ENCODE measurements at regions not wholly inside any gene's neighbourhood (a gene's known extent, or its start where the extent isn't known, plus 50 kb on each side); places are given as distances from the start of the nearest gene placed in this dataset.

DNA sequence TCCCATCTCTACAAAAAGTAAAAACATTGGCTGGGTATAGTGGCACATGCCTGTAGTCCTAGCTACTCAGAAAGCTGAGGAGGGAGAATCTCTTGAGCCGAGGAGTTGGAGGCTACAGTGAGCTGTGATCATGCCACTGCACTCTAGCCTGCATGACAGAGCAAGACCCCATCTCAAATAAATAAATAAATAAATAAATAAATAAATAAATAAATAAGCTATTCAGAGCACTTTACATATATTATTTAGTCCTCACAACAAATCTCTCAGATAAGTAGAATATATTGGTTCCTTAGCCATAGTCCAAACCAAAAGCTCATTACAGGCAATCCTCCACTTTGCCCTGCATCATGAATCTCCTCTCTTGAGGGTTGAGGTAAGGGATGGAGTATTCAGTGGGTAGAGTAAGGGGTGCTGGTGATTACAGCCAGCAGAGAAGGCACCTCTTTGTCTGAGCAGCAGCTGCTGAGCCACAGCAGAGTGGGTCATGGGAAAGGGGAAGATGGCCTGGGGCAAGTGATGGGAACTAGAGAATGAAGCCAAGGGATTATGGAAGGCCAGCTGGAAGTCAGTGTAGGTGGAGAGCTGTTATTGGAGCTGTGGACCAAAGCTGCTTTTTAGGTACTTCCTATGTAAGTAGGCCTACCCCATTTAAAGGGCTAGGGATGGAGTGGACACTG is 115.5 kb upstream of the ZNF644 start:
- H3K4me1 ChIP-seq, result no peaks in the 10 kb centered on the region
- no peaks in the 10 kb centered on the region for H3K27me3 ChIP-seq
- DNase-seq, result no peak
- H3K27ac ChIP-seq, result no peak overlapping the region
- H3K9me3 ChIP-seq, result no peaks in the 10 kb centered on the region
- intact Hi-C loops (cut with DNase I), result no loop called here
- 81 to 100% methylated on average over 1 of the region's 1 CpG for WGBS, 2 donors
- H3K4me3 ChIP-seq, result no peak overlapping the region
- H3K36me3 ChIP-seq, result no peaks in the 10 kb centered on the region
- TF ChIP-seq CTCF (IDR thresholded peaks at IDR 0.05), result no peak
- no peak for TF ChIP-seq POLR2A (IDR thresholded peaks at IDR 0.05)

- intact Hi-C loops (cut with DNase I), result no loop called here
- Histone ChIP-seq H3K27me3 (peaks cover 0 to 6% (median 0%) of the 10 kb centered on the region in 4 donors), H3K36me3 (no peaks in the 10 kb centered on the region), H3K9me3 (no peaks in the 10 kb centered on the region), H3K27ac (no peak overlapping the region), H3K4me1 (no peaks in the 10 kb centered on the region), H3K4me3 (no peak overlapping the region)
- DNase-seq, result no peak
- no peak for TF ChIP-seq CTCF (IDR thresholded peaks at IDR 0.05)
- no peak for TF ChIP-seq POLR2A (IDR thresholded peaks at IDR 0.05)
- 81 to 83% methylated on average over 11 of the region's 11 CpGs for WGBS, 2 donors
Measured at GRCh38 chr1:91135799-91136198, 114.0 kb upstream of the ZNF644 start.

- no peak for TF ChIP-seq CTCF (IDR thresholded peaks at IDR 0.05)
- no peak for TF ChIP-seq POLR2A (IDR thresholded peaks at IDR 0.05)
- intact Hi-C loops (cut with DNase I), result no loop called here
- no peaks in the 10 kb centered on the region for H3K9me3 ChIP-seq
- no peaks in the 10 kb centered on the region for H3K36me3 ChIP-seq
- 79 to 83% methylated on average over 6 of the region's 6 CpGs for WGBS, 2 donors
- no peak overlapping the region for H3K27ac ChIP-seq
- no peaks in the 10 kb centered on the region for H3K4me1 ChIP-seq
- H3K27me3 ChIP-seq, result peaks cover 0 to 9% (median 0%) of the 10 kb centered on the region in 4 donors
- H3K4me3 ChIP-seq, result no peak overlapping the region
- no peak for DNase-seq
Measured at GRCh38 chr1:91133248-91133647, 111.4 kb upstream of the ZNF644 start.

- DNase-seq, result no peak
- Histone ChIP-seq H3K27me3 (peaks cover 0 to 9% (median 0%) of the 10 kb centered on the region in 4 donors), H3K36me3 (no peaks in the 10 kb centered on the region), H3K9me3 (no peaks in the 10 kb centered on the region), H3K27ac (no peak overlapping the region), H3K4me1 (no peaks in the 10 kb centered on the region), H3K4me3 (no peak overlapping the region)
- 75 to 86% methylated on average over 5 of the region's 5 CpGs for WGBS, 2 donors
- intact Hi-C loops (cut with DNase I), result no loop called here
- no peak for TF ChIP-seq POLR2A (IDR thresholded peaks at IDR 0.05)
- TF ChIP-seq CTCF (IDR thresholded peaks at IDR 0.05), result no peak
Measured at GRCh38 chr1:91130256-91130985, 108.6 kb upstream of the ZNF644 start.

- Histone ChIP-seq H3K4me3 (no peak overlapping the region), H3K9me3 (no peaks in the 10 kb centered on the region), H3K36me3 (no peaks in the 10 kb centered on the region), H3K27me3 (peaks cover 0 to 9% (median 0%) of the 10 kb centered on the region in 4 donors), H3K27ac (no peak overlapping the region), H3K4me1 (no peaks in the 10 kb centered on the region)
- no peak for TF ChIP-seq POLR2A (IDR thresholded peaks at IDR 0.05)
- TF ChIP-seq CTCF (IDR thresholded peaks at IDR 0.05), result no peak
- intact Hi-C loops (cut with DNase I), result no loop called here
- 55 to 63% methylated on average over 3 of the region's 3 CpGs for WGBS, 2 donors
- no peak for DNase-seq
Measured at GRCh38 chr1:91129458-91129857, 107.6 kb upstream of the ZNF644 start.

Measured in esophagus squamous epithelium (tissue), 5 donors.